ENCODE measurements at regions not wholly inside any gene's neighbourhood (a gene's known extent, or its start where the extent isn't known, plus 50 kb on each side); places are given as distances from the start of the nearest gene placed in this dataset.

GRCh38 chr5:117161718-117162335 is 587.2 kb upstream of the SEMA6A start:
- DNase-seq (ENCODE audit: low read depth in 2 of 2), result no peak
- TF ChIP-seq CTCF (IDR thresholded peaks at IDR 0.05; ENCODE audit: low read depth, low read length), result no peak
- no peak overlapping the region for H3K4me3 ChIP-seq (replicated peaks in 1 of 2; ENCODE audit: low read depth in 2 of 2, low read length in 2 of 2)

GRCh38 chr5:117160391-117160790 is 585.8 kb upstream of the SEMA6A start:
- no peak overlapping the region for H3K4me3 ChIP-seq (replicated peaks in 1 of 2; ENCODE audit: low read depth in 2 of 2, low read length in 2 of 2)
- DNase-seq (ENCODE audit: low read depth in 2 of 2), result no peak
- no peak for TF ChIP-seq CTCF (IDR thresholded peaks at IDR 0.05; ENCODE audit: low read depth, low read length)

- H3K4me3 ChIP-seq (replicated peaks in 1 of 2; ENCODE audit: low read depth in 2 of 2, low read length in 2 of 2), result no peak overlapping the region
- no peak for TF ChIP-seq CTCF (IDR thresholded peaks at IDR 0.05; ENCODE audit: low read depth, low read length)
- DNase-seq (ENCODE audit: low read depth in 2 of 2), result no peak
Observed at GRCh38 chr5:117149312-117149711, 574.7 kb upstream of the SEMA6A start.

GRCh38 chr5:117144086-117144485 is 569.5 kb upstream of the SEMA6A start:
- H3K4me3 ChIP-seq (replicated peaks in 1 of 2; ENCODE audit: low read depth in 2 of 2, low read length in 2 of 2), result no peak overlapping the region
- DNase-seq (ENCODE audit: low read depth in 2 of 2), result no peak
- no peak for TF ChIP-seq CTCF (IDR thresholded peaks at IDR 0.05; ENCODE audit: low read depth, low read length)

- DNase-seq (ENCODE audit: low read depth in 2 of 2), result peak in 1 of 2 donors; percentile 2
- H3K4me3 ChIP-seq (replicated peaks in 1 of 2; ENCODE audit: low read depth in 2 of 2, low read length in 2 of 2), result no peak overlapping the region
- TF ChIP-seq CTCF (IDR thresholded peaks at IDR 0.05; ENCODE audit: low read depth, low read length), result no peak
Observed at GRCh38 chr5:117143406-117143805, 568.8 kb upstream of the SEMA6A start.

- TF ChIP-seq CTCF (IDR thresholded peaks at IDR 0.05; ENCODE audit: low read depth, low read length), result no peak
- no peak for DNase-seq (ENCODE audit: low read depth in 2 of 2)
- H3K4me3 ChIP-seq (replicated peaks in 1 of 2; ENCODE audit: low read depth in 2 of 2, low read length in 2 of 2), result no peak overlapping the region
Observed at GRCh38 chr5:117138523-117138922, 563.9 kb upstream of the SEMA6A start.

- H3K4me3 ChIP-seq (replicated peaks in 1 of 2; ENCODE audit: low read depth in 2 of 2, low read length in 2 of 2), result no peak overlapping the region
- DNase-seq (ENCODE audit: low read depth in 2 of 2), result no peak
- no peak for TF ChIP-seq CTCF (IDR thresholded peaks at IDR 0.05; ENCODE audit: low read depth, low read length)
Observed at GRCh38 chr5:117135851-117136250, 561.2 kb upstream of the SEMA6A start.
